IMR-90 (cell line): ENCODE measurements at regions not wholly inside any gene's neighbourhood (a gene's known extent, or its start where the extent isn't known, plus 50 kb on each side); places are given as distances from the start of the nearest gene placed in this dataset.

ENCODE experiments used
- BHLHE40 ChIP-seq: fragments of 150-350 bp; IDR thresholded peaks from 2 replicates; pipeline ENCODE4 v1.6.1; 2016; ENCODE audit warnings: mild to moderate bottlenecking, low read depth, low read length
- CTCF ChIP-seq: conservative IDR thresholded peaks from 2 replicates; pipeline ENCODE4 v1.5.1; 2012; ENCODE audit warnings: mild to moderate bottlenecking, low read depth, low read length, improper control_type of control experiment
- FOS ChIP-seq: fragments of 150-350 bp; IDR thresholded peaks from 2 replicates; pipeline ENCODE4 v1.6.1; 2016; ENCODE audit warnings: low read depth, low read length
- MAFK ChIP-seq: IDR thresholded peaks from 2 replicates; pipeline ENCODE4 v1.6.1; 2012; ENCODE audit warnings: low read depth, low read length, improper control_type of control experiment
- MAZ ChIP-seq: IDR thresholded peaks from 2 replicates; pipeline ENCODE4 v1.6.1; 2012; ENCODE audit warnings: low read depth, mild to moderate bottlenecking, low read length, improper control_type of control experiment, moderate library complexity, borderline replicate concordance
- NFE2L2 ChIP-seq: fragments of 150-350 bp; IDR thresholded peaks from 2 replicates; pipeline ENCODE4 v1.6.1; 2016; ENCODE audit warnings: low read depth, mild to moderate bottlenecking, low read length
- POLR2A ChIP-seq: IDR thresholded peaks from 2 replicates; pipeline ENCODE4 v1.6.1; 2012; ENCODE audit warnings: mild to moderate bottlenecking, low read depth, low read length
- RAD21 ChIP-seq: IDR thresholded peaks from 2 replicates; pipeline ENCODE4 v1.6.1; 2012; ENCODE audit warnings: low read length, improper control_type of control experiment
- RCOR1 ChIP-seq: IDR thresholded peaks from 2 replicates; pipeline ENCODE4 v1.6.1; 2012; ENCODE audit warnings: mild to moderate bottlenecking, low read length, improper control_type of control experiment; ENCODE audit not compliant: insufficient replicate concordance
- USF2 ChIP-seq: fragments of 150-350 bp; IDR thresholded peaks from 2 replicates; pipeline ENCODE4 v1.6.1; 2017; ENCODE audit warnings: mild to moderate bottlenecking, antibody characterized with exemption, low read length, low read depth

- TF ChIP-seq CTCF (no peak), USF2 (no peak), RAD21 (no peak), POLR2A (no peak), BHLHE40 (no peak), FOS (no peak), NFE2L2 (no peak), RCOR1 (no peak), MAZ (no peak), MAFK (no peak)
Measured at GRCh38 chr4:106764774-106765173, 271.3 kb downstream of the DKK2 start.
